Endothelial cell of umbilical vein (primary cell): ENCODE measurements at regions not wholly inside any gene's neighbourhood (a gene's known extent, or its start where the extent isn't known, plus 50 kb on each side); places are given as distances from the start of the nearest gene placed in this dataset.

Experiments used
- BruUV-seq: library from RNA; stranded (reverse); fragments of 400-500 nt; replicated peaks from 2 replicates; lab custom pipeline; 2021; lab: Mats Ljungman, UMichigan
- CTCF ChIA-PET: fragments of 300-600, 350-600 bp; sonication (Branson Sonifier 250); formaldehyde crosslinking; loops from one replicate; lab custom pipeline; 2021; ENCODE audit warnings: antibody characterized with exemption, inconsistent platforms; lab: Charles Lee
- POLR2A ChIA-PET: fragments of 300-600, 350-600 bp; sonication (Branson Sonifier 250); formaldehyde crosslinking; loops from one replicate; lab custom pipeline; 2021; ENCODE audit warnings: antibody characterized with exemption, inconsistent platforms; lab: Charles Lee
- DNase-seq: peaks from one replicate; pipeline ENCODE4 v3.0.0-alpha.2; 2011; ENCODE audit warnings: low read depth, low spot score
- FAIRE-seq: peaks from 2 replicates; lab custom pipeline; 2011; peaks lifted over from hg19 to GRCh38; lab: Jason Lieb, UNC
- H2AFZ ChIP-seq: 2 replicates; pipeline ENCODE4 v1.6.0; 2012; ENCODE audit warnings: low read depth, low read length, control low read depth, inconsistent platforms
- H3K27ac ChIP-seq: 2 replicates; pipeline ENCODE4 v1.5.1; 2011; ENCODE audit warnings: low read depth, mild to moderate bottlenecking, control low read depth, low read length, moderate library complexity; ENCODE audit not compliant: insufficient read depth
- H3K27me3 ChIP-seq, 2 experiments: 2 replicates each; pipeline versions ENCODE4 v1.6.0 to v1.6.1; 2011; ENCODE audit warnings: low read length in 2 of 2, mixed read lengths in 1 of 2; ENCODE audit not compliant: control insufficient read depth in 2 of 2, insufficient read depth in 2 of 2
- H3K36me3 ChIP-seq, 2 experiments: 2 replicates in 1 of 2; 3 replicates in 1 of 2; pipeline ENCODE4 v1.5.1; 2011; ENCODE audit warnings: low read length in 2 of 2, mild to moderate bottlenecking in 1 of 2, moderate library complexity in 1 of 2; ENCODE audit not compliant: control insufficient read depth in 2 of 2, insufficient read depth in 2 of 2; ENCODE audit errors: extremely low read depth in 1 of 2
- H3K4me1 ChIP-seq: 3 replicates; pipeline ENCODE4 v1.5.1; 2011; ENCODE audit warnings: mild to moderate bottlenecking, low read length; ENCODE audit not compliant: control insufficient read depth, insufficient read depth; ENCODE audit errors: extremely low read depth
- H3K4me2 ChIP-seq: 2 replicates; pipeline ENCODE4 v1.6.1; 2011; ENCODE audit warnings: low read length, control low read depth, mixed read lengths; ENCODE audit not compliant: insufficient read depth
- H3K4me3 ChIP-seq, 3 experiments: fragments of 200-600 bp in 1 of 3; sonication (generic), shearing (Covaris generic) in 1 of 3; replicated peaks in 1 of 3; 2 replicates each; pipeline ENCODE4 v1.5.1; 2011 to 2016; ENCODE audit warnings: control low read depth in 3 of 3, low read length in 3 of 3, mild to moderate bottlenecking in 2 of 3, inconsistent platforms in 1 of 3, low read depth in 1 of 3, moderate library complexity in 1 of 3; ENCODE audit not compliant: insufficient read depth in 1 of 3
- H3K79me2 ChIP-seq: 2 replicates; pipeline ENCODE4 v1.6.0; 2012; ENCODE audit warnings: low read length, inconsistent platforms; ENCODE audit not compliant: control insufficient read depth, insufficient read depth
- H3K9ac ChIP-seq: replicated peaks from 2 replicates; pipeline ENCODE3; 2011; ENCODE audit warnings: low read length, control low read depth; ENCODE audit not compliant: insufficient read depth; ENCODE audit errors: extremely low read depth
- H3K9me1 ChIP-seq: replicated peaks from 3 replicates; pipeline ENCODE4 v1.6.0; 2011; ENCODE audit warnings: mild to moderate bottlenecking, low read length; ENCODE audit not compliant: control insufficient read depth, insufficient read depth; ENCODE audit errors: extremely low read depth
- H3K9me3 ChIP-seq: replicated peaks from 2 replicates; pipeline ENCODE4 v1.5.1; 2012; ENCODE audit warnings: low read length, inconsistent platforms; ENCODE audit not compliant: control insufficient read depth, insufficient read depth
- H4K20me1 ChIP-seq: replicated peaks from 2 replicates; pipeline ENCODE3; 2011; ENCODE audit warnings: mild to moderate bottlenecking, low read length; ENCODE audit not compliant: control insufficient read depth, insufficient read depth; ENCODE audit errors: extremely low read depth
- EZH2 ChIP-seq: IDR thresholded peaks from 2 replicates; pipeline ENCODE4 v1.6.1; 2012; ENCODE audit warnings: borderline replicate concordance, low read depth, mild to moderate bottlenecking, moderate library complexity, low read length, inconsistent platforms; ENCODE audit not compliant: severe bottlenecking
- FOS ChIP-seq: IDR thresholded peaks from 2 replicates; pipeline ENCODE4 v1.6.1; 2011; ENCODE audit warnings: mild to moderate bottlenecking, low read length, moderate library complexity, borderline replicate concordance; ENCODE audit not compliant: insufficient read depth
- GATA2 ChIP-seq: IDR thresholded peaks from 2 replicates; pipeline ENCODE4 v1.7.0; 2011; ENCODE audit warnings: low read depth, mild to moderate bottlenecking, moderate library complexity, mixed read lengths, low read length; ENCODE audit not compliant: insufficient read length, insufficient read depth
- JUN ChIP-seq: IDR thresholded peaks from 2 replicates; pipeline ENCODE4 v1.6.1; 2011; ENCODE audit warnings: borderline replicate concordance, low read depth; ENCODE audit not compliant: insufficient read length, insufficient read depth
- MAX ChIP-seq: IDR thresholded peaks from 2 replicates; pipeline ENCODE4 v1.6.1; 2011; ENCODE audit not compliant: insufficient read depth, insufficient read length
- MYC ChIP-seq: IDR thresholded peaks from one replicate; pipeline ENCODE4 v1.6.1; 2011; ENCODE audit warnings: mild to moderate bottlenecking, low read depth, low read length
- POLR2A ChIP-seq: IDR thresholded peaks from 2 replicates; pipeline ENCODE4 v1.6.1; 2012; ENCODE audit warnings: low read depth, mild to moderate bottlenecking, control low read depth, low read length
- POLR2AphosphoS5 ChIP-seq: IDR thresholded peaks from 2 replicates; pipeline ENCODE4 v1.6.1; 2012; ENCODE audit warnings: low read depth, mild to moderate bottlenecking, control low read depth, low read length, moderate library complexity; ENCODE audit not compliant: insufficient read depth
- dilution Hi-C: fragments of 300-500 bp; cut with MboI; formaldehyde crosslinking; loops from one replicate; pipeline ENCODE4 v1.15.0; 2019; ENCODE audit warnings: low sequenced_read_pairs; ENCODE audit not compliant: extremely low pct_ligation_motif_present
- intact Hi-C: fragments of 100-400 bp; cut with micrococcal nuclease; formaldehyde crosslinking; loops from one replicate; pipeline ENCODE4 v1.10.0; 2022
- TF ChIP-seq, protein P1 (sequence below), 2 donors: IDR thresholded peaks; 1 replicate in 1 of 2; 2 replicates in 1 of 2; pipeline ENCODE4 v1.5.1; 2011; ENCODE audit warnings: low read length in 2 of 2, mild to moderate bottlenecking in 2 of 2, moderate library complexity in 2 of 2, control low read depth in 1 of 2, inconsistent platforms in 1 of 2, low read depth in 1 of 2; ENCODE audit not compliant: insufficient read depth in 1 of 2; ENCODE audit errors: extremely low read depth in 1 of 2

DNA sequence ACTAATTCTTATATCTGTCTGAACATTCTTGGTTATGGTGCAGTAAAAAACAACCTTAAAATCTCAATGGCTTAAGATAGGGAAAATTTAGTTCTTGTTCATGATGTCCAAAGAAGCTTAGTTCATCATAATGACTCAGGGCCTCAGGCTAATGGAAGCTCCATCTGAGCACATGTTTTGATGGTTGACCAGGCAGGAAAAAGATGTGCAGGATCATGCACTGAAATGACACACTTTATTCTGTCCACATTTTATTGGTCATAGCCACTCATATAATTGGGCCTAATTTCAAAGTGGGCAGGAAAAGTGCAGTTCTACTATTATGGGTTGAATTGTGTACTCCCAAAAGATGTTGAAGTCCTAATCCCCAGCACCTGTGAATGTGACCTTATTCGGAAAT lies 198.2 kb downstream of the CENPF start:
- no peak overlapping the region for H3K9ac ChIP-seq
- ChIA-PET CTCF (no interaction called here), POLR2A (no interaction called here)
- H3K27me3 ChIP-seq = no peaks in the 10 kb centered on the region
- no peak overlapping the region for H3K27ac ChIP-seq
- no TSS peak for BruUV-seq
- dilution Hi-C loops (no loop called here), intact Hi-C loops (no loop called here)
- no peaks in the 10 kb centered on the region for H3K9me1 ChIP-seq
- H3K79me2 ChIP-seq = no peaks in the 10 kb centered on the region
- no peak for FAIRE-seq
- no peaks in the 10 kb centered on the region for H3K9me3 ChIP-seq
- H3K36me3 ChIP-seq = no peaks in the 10 kb centered on the region
- no peaks in the 10 kb centered on the region for H3K4me1 ChIP-seq
- TF ChIP-seq FOS (no peak), EZH2 (no peak), GATA2 (no peak), POLR2A (no peak), MAX (no peak), MYC (no peak), JUN (no peak), POLR2AphosphoS5 (no peak)
- TF ChIP-seq, protein P1, sequence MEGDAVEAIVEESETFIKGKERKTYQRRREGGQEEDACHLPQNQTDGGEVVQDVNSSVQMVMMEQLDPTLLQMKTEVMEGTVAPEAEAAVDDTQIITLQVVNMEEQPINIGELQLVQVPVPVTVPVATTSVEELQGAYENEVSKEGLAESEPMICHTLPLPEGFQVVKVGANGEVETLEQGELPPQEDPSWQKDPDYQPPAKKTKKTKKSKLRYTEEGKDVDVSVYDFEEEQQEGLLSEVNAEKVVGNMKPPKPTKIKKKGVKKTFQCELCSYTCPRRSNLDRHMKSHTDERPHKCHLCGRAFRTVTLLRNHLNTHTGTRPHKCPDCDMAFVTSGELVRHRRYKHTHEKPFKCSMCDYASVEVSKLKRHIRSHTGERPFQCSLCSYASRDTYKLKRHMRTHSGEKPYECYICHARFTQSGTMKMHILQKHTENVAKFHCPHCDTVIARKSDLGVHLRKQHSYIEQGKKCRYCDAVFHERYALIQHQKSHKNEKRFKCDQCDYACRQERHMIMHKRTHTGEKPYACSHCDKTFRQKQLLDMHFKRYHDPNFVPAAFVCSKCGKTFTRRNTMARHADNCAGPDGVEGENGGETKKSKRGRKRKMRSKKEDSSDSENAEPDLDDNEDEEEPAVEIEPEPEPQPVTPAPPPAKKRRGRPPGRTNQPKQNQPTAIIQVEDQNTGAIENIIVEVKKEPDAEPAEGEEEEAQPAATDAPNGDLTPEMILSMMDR (IDR thresholded peaks at IDR 0.05; ENCODE audit: extremely low read depth in 1 of 2, insufficient read depth in 1 of 2, low read depth in 1 of 2, low read length in 2 of 2) = no peak
- H2AFZ ChIP-seq = no peak overlapping the region
- H3K4me2 ChIP-seq = no peak overlapping the region
- no peaks in the 10 kb centered on the region for H4K20me1 ChIP-seq
- H3K4me3 ChIP-seq = no peak overlapping the region
- DNase-seq = no peak
